Left lung (tissue), 4 donors: ENCODE measurements at regions not wholly inside any gene's neighbourhood (a gene's known extent, or its start where the extent isn't known, plus 50 kb on each side); places are given as distances from the start of the nearest gene placed in this dataset.
A peak's percentile ranks its signal among the peaks of the same experiment; 100 is the strongest.

Source experiments
- ATAC-seq: fragments of 200-7000 bp; cut with Tn5 transposase; one replicate; pipeline ENCODE4 v1.9.1; 2020; ENCODE audit warnings: moderate library complexity
- DNase-seq, 4 donors: peaks; one replicate each; pipeline ENCODE4 v3.0.0-alpha.2; 2013 to 2020
- H3K27ac ChIP-seq, 2 donors: fragments of 200-600 bp; sonication (generic) in 1 of 2; one replicate each; pipeline versions ENCODE4 v1.5.0 to v1.8.0; 2020 to 2021
- H3K27me3 ChIP-seq, 2 donors: fragments of 200-600 bp; sonication (generic) in 1 of 2; one replicate each; pipeline versions ENCODE4 v1.5.0 to v1.8.0; 2020 to 2021
- H3K36me3 ChIP-seq, 2 donors: fragments of 200-600 bp; sonication (generic) in 1 of 2; one replicate each; pipeline versions ENCODE4 v1.5.0 to v1.8.0; 2020 to 2021
- H3K4me1 ChIP-seq, 2 donors: fragments of 200-600 bp; one replicate each; pipeline ENCODE4 v1.8.0; 2021
- H3K4me3 ChIP-seq, 2 donors: fragments of 200-600 bp; sonication (generic) in 1 of 2; one replicate each; pipeline versions ENCODE4 v1.5.0 to v1.8.0; 2020 to 2021; ENCODE audit warnings: mild to moderate bottlenecking in 1 of 2
- H3K9me3 ChIP-seq, 2 donors: fragments of 200-600 bp; sonication (generic) in 1 of 2; one replicate each; pipeline versions ENCODE4 v1.5.0 to v1.8.0; 2020 to 2021
- CTCF ChIP-seq, 2 donors: fragments of 200-600 bp; sonication (generic) in 1 of 2; IDR thresholded peaks; one replicate each; pipeline versions ENCODE4 v1.5.0 to v1.8.0; 2021; ENCODE audit warnings: antibody characterized with exemption in 2 of 2
- intact Hi-C, 2 donors: fragments of 100-400 bp; cut with DNase I; formaldehyde crosslinking; loops; one replicate each; pipeline versions ENCODE4 v1.11.2 to v1.14.2; 2022
- donor health status: DM: no; HTN: yes; CAD: no.
- donor health status: DM: no; HTN: no; CAD: no.

GRCh38 chr13:47798194-47798593, 202.9 kb downstream of the SUCLA2 start:
- no peak for ATAC-seq
- intact Hi-C loops = no loop called here
- Histone ChIP-seq H3K9me3 (peaks cover 0 to 4% of the 10 kb centered on the region in 2 donors), H3K4me3 (no peak overlapping the region), H3K36me3 (no peaks in the 10 kb centered on the region), H3K4me1 (no peaks in the 10 kb centered on the region), H3K27me3 (no peaks in the 10 kb centered on the region), H3K27ac (no peak overlapping the region)
- TF ChIP-seq CTCF (IDR thresholded peaks at IDR 0.05) = no peak
- DNase-seq = no peak

GRCh38 chr13:47796816-47797215, 204.3 kb downstream of the SUCLA2 start:
- H3K4me3 ChIP-seq = no peak overlapping the region
- ATAC-seq = no peak
- no peaks in the 10 kb centered on the region for H3K4me1 ChIP-seq

GRCh38 chr13:47794963-47795362, 206.1 kb downstream of the SUCLA2 start:
- Histone ChIP-seq H3K4me1 (no peaks in the 10 kb centered on the region), H3K27ac (no peak overlapping the region), H3K4me3 (no peak overlapping the region), H3K36me3 (no peaks in the 10 kb centered on the region), H3K9me3 (peaks cover 0 to 22% of the 10 kb centered on the region in 2 donors), H3K27me3 (no peaks in the 10 kb centered on the region)
- no peak for DNase-seq
- peak; percentile 12 to 14 for TF ChIP-seq CTCF (IDR thresholded peaks at IDR 0.05)
- intact Hi-C loops = no loop called here
- no peak for ATAC-seq

More at GRCh38 chr13:47796816-47797215, 204.3 kb downstream of the SUCLA2 start:
- TF ChIP-seq CTCF (IDR thresholded peaks at IDR 0.05) = no peak
- Histone ChIP-seq H3K36me3 (no peaks in the 10 kb centered on the region), H3K27me3 (no peaks in the 10 kb centered on the region), H3K27ac (no peak overlapping the region), H3K9me3 (peaks cover 0 to 7% of the 10 kb centered on the region in 2 donors)
- DNase-seq = no peak
- intact Hi-C loops = no loop called here

GRCh38 chr13:47790755-47791154, 210.3 kb downstream of the SUCLA2 start:
- H3K27ac ChIP-seq = no peak overlapping the region
- DNase-seq (no peak), ATAC-seq (no peak)
- TF ChIP-seq CTCF (IDR thresholded peaks at IDR 0.05) = no peak
- no peaks in the 10 kb centered on the region for H3K4me1 ChIP-seq
- no peaks in the 10 kb centered on the region for H3K27me3 ChIP-seq
- intact Hi-C loops = no loop called here
- H3K9me3 ChIP-seq = peaks cover 0 to 24% of the 10 kb centered on the region in 2 donors
- no peaks in the 10 kb centered on the region for H3K36me3 ChIP-seq
- H3K4me3 ChIP-seq = no peak overlapping the region

- ATAC-seq (no peak), DNase-seq (no peak)
- Histone ChIP-seq H3K4me1 (no peaks in the 10 kb centered on the region), H3K9me3 (peaks cover 0 to 24% of the 10 kb centered on the region in 2 donors), H3K27me3 (no peaks in the 10 kb centered on the region), H3K36me3 (no peaks in the 10 kb centered on the region), H3K27ac (no peak overlapping the region), H3K4me3 (no peak overlapping the region)
- intact Hi-C loops = no loop called here
- TF ChIP-seq CTCF (IDR thresholded peaks at IDR 0.05) = no peak
These were observed 212.2 kb downstream of the SUCLA2 start for GRCh38 chr13:47788844-47789243.
